ENCODE measurements at regions not wholly inside any gene's neighbourhood (a gene's known extent, or its start where the extent isn't known, plus 50 kb on each side); places are given as distances from the start of the nearest gene placed in this dataset.

DNA sequence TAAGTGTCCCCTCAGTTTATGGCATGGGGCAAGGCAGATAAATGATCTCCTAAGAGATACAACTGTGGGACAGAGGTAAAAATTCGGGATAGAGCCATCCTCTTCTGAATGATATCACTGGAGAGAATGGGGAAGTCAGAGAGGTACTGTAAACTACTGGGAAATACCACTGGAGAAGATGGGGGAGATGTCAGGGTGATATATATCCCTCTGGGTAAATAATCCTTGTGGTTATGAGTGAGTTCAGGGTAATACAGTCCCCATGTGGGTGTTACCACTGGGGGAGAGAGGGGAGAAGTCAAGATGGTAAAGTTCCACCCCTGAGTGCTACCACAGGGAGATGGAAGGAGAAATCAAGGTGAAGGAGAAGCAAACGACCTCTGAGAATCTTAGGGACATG is 63.9 kb upstream of the ZNF81 start:
- TF ChIP-seq, protein P1, sequence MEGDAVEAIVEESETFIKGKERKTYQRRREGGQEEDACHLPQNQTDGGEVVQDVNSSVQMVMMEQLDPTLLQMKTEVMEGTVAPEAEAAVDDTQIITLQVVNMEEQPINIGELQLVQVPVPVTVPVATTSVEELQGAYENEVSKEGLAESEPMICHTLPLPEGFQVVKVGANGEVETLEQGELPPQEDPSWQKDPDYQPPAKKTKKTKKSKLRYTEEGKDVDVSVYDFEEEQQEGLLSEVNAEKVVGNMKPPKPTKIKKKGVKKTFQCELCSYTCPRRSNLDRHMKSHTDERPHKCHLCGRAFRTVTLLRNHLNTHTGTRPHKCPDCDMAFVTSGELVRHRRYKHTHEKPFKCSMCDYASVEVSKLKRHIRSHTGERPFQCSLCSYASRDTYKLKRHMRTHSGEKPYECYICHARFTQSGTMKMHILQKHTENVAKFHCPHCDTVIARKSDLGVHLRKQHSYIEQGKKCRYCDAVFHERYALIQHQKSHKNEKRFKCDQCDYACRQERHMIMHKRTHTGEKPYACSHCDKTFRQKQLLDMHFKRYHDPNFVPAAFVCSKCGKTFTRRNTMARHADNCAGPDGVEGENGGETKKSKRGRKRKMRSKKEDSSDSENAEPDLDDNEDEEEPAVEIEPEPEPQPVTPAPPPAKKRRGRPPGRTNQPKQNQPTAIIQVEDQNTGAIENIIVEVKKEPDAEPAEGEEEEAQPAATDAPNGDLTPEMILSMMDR (conservative IDR thresholded peaks at IDR 0.05; ENCODE audit: low read depth, low read length): no peak
- no peak for TF ChIP-seq EZH2 (IDR thresholded peaks at IDR 0.05; ENCODE audit: low read length, unreplicated experiment)

Measured in PC-3 (cell line).